IPS-11a (cell line): ENCODE measurements at regions not wholly inside any gene's neighbourhood (a gene's known extent, or its start where the extent isn't known, plus 50 kb on each side); places are given as distances from the start of the nearest gene placed in this dataset.

Experiments used
- H3K4me3 ChIP-seq: one replicate; pipeline ENCODE4 v1.5.1; 2013; ENCODE audit warnings: low read depth, low read length, control low read depth

DNA sequence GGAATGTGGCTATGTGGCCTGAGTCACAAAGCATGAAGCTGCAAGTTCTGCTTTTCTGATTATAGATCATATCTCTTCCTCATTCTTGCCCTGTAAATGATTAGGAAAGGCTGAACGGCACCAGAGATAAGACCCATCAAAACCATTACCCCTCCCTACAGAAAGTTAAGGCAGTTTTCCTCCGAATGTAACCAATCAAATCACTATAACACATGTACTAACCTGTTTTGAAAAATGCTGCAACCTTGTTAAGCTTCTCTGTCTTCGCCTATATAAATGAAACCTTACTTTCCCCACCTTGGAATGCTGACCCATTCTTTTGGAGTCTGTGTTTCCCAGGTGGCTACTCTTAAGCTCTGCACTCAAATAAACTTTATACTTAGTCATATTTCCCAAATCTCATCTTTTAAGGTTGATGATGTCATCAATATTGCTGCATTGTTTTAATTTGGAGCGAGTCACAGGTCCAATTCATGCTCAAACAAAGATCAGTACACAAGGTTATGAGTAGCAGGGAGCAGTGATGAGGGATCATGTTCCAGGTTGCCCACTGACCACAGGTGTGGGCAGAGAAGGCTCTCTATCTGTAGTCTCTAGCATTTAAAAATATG is 662.3 kb downstream of the IRS1 start:
- no peak overlapping the region for H3K4me3 ChIP-seq

DNA sequence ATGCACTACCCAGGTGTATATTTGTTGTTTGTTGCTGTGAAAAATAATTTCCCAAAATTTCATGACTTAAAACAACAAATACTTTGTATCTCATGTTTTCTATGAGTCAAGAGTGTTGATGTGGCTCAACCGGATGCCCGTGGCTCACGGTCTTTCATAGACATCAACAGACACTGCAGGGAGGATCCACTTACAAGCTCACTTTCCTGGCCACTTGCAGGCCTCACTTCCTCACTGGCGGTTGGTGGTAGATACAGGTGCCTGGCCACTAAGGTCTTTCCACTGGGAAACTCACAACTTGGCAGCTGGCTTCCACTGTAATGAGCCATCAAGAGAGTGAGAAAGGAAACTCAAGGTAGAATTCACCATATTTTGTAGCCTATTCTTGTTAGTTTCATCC is 662.9 kb downstream of the IRS1 start:
- no peak overlapping the region for H3K4me3 ChIP-seq

DNA sequence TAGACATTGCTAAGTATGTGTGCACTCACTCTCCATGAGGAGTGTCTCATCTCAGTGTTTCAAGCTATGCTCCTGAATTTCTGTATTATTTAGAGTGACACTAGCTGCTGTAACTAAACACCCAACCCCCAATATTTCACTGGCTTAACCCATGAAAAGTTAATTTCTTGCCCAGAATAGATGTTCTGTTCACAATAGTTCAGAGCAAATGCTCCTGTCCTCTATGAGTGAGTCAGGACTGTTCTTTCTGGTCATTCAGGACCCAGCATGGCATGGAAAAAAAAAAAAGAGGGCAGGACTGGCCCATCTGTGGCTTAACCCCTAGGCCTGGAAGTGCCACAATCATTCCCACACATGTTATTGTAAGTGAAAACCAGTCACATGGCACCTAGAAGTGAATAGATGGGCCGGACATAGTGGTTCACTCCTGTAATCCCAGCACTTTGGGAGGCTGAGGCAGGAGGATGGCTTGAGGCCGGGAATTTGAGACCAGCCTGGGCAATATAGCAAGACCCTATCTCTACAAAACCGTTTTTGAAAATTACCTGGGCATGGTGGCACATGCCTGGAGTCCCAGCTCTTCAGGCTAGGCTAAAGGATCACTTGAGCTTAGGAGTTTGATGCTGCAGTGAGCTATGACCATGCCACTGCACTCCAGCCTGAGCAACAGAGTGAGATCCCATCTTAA is 663.6 kb downstream of the IRS1 start:
- H3K4me3 ChIP-seq = no peak overlapping the region

DNA sequence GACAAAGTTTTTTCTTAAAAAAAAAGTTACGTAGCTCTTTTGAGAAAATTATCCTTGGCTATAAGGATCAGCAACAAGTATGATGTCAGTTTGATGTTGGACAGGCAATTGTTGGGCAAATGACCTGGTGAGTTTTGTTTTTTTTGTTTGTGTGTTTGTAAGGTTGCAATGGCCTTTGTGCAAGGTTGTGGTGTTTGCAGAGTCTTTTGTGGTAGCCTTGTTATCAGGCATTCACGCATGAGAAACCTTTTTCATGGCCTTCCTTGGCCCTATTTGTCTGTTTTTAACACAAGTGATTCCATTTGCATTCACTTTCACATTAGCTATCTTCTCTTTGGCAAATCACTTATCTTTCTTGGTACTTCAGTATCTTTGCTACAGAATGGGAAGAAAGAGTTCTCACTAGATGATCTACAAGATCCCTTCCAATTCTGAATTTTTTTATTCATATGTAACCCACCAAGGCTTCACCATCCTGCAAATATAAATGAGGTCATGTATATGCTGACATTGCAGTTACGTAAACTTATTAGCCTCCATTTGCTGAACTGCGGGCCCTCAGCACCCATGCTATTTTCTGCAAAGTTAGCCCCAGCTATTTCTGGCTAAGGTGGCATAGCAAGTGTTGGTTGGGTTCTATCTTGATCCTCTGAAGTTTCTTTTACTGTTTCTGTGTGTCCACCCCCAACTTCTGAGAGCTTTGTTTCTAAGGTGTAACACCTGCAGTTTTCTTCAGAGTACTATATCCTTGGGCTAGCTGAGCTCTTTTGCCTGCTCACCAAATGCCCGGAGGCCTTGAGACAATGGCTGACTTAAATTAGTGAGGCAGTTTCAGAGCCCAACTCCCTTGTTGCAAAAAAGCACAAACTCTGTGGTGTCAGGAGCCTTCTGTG is 667.1 kb downstream of the IRS1 start:
- no peak overlapping the region for H3K4me3 ChIP-seq

DNA sequence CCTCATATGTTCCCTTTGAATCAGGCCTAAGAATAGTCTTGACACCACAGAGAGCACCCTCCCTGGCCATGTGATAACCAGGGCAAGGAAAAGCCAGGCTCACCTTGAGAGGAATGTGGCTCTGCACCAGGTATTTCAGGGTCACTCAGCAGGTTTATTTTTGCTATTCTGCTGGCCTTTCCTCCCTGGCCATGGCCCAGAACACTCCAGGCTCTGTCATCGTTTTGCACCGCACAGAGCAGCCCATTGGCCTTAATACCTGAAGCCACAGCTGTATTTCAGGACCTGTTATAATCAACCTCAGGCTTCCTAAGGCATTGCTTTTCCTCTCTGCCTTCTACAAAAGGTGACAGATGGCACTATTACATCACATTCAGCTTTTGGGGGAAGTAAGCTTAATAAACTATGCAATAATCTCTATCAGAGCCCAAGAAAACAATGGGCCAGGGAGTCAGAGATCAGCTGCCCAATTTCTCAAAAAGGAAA is 668.3 kb downstream of the IRS1 start:
- H3K4me3 ChIP-seq = no peak overlapping the region

DNA sequence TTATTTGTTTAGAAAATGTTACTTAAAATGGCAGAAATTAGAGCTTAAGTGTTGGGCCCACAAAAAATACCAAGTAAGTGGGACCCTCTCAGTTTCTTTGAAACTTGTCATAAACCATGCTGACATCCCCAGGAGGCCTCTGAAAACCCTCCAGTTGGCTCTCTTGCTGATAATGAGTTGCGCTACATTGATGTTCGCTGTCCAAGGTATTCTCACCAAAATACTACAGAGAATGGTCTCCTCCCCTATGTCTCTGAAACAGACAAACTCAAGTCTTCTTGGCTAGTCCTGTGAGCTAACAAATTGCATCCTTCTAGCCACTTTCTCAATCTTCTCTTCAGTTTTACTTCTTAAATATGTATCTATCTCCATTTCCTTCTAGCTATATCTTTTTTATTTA is 669.4 kb downstream of the IRS1 start:
- H3K4me3 ChIP-seq = no peak overlapping the region

DNA sequence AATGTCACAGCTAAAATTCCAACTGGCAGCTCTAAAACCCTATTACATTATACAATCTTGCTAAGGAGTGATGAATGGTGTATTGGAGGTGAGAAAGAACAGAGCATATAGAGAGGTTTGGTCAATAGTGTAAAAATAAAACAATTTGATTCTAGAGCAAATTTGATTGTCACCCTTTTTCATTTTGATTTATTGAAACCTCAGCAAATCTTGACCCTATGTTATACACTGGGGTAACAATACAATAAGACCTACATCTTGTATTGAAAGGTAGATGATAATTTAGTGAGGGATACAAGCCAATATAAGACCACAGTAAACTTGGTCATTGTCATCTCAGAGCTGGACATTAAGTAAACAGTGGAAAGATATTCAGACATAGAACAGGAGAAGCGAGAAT is 671.9 kb downstream of the IRS1 start:
- no peak overlapping the region for H3K4me3 ChIP-seq

DNA sequence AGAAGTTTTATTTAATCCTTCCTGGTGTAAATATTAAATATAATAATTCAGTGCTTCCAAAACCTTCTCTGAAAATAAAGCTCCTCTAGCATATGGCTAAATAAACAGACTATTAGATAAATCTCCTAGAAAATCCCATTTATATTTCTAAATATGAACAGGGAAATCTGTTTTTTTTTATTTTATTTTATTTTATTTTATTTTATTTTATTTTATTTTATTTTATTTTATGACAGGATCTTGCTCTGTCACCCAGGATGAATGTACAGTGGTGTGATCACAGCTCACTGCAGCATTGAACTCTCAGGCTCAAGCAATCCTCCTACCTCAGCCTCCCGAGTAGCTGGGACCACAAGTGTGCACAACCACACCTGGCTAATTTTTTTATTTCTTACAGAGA is 673.5 kb downstream of the IRS1 start:
- H3K4me3 ChIP-seq = no peak overlapping the region

DNA sequence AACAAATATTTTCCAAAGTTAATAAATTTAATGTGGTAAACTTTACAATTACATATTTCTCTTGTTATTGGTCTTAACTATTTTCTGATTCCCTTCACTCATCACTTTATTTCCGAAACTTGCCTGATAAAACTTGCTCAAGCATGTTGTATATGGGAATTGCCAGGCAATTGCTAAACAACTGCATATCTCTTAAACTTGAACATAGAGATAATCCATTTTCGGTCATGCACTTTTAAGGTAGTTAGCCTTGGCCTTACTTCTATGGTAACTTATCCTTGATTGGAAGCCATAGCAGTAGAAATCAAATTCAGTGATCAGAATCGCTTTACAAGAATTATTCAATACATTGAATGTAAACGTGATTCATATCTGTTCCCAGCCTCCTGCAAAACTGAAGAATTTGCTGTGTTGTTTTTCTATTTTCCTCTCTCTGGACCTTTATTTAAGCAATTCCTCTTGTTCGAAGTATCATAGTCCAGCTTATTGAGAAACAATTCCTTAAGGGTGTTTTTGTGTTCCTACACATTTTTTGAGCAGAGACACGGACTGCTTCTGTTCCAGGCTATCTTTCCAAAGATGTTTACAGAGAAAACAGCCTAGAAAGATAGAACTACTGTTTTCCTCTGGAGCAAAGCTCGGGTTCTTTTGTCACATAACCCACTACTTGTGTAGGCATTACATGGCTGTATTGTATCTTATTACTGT is 674.3 kb downstream of the IRS1 start:
- no peak overlapping the region for H3K4me3 ChIP-seq

DNA sequence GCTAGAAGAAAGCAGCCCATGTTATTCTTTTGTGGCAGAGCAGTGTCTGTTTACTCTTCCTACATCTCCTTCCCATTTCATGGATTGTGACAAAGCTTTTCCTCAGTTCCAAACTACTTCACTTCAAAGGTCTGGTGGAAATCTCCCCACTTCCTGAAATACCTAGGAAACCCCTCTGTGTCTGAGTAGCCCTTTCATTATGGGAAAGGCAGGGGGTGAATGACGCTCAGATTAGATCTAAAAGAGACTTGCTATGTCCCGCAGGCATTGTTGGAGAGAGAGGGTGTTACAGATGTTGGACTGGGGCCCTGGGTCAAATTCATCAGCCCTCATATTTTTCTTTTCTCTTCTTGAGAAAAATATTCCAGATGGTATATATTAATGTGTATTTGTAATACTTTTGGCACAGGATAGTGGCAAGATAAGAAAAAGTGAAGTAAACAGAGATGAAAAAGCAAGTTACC is 675.0 kb downstream of the IRS1 start:
- no peak overlapping the region for H3K4me3 ChIP-seq

DNA sequence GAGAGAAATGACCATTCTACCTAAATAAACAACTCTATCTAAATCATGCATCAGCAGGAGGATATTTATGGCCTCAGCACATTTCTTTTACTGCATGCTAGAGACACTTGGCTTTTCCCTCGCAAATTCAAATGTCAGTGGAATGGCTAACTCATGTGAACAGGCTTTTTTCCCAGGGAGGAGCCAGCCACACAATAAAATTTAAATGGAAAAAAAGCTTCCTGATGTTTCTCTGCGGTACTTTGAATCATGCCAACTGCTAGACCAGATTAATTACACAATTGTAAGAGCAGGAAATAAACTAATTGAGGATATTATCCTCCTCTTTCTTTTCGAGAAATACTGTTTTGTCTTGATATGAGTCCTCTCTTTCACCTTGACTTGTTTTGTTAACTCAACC is 676.3 kb downstream of the IRS1 start:
- H3K4me3 ChIP-seq = no peak overlapping the region

DNA sequence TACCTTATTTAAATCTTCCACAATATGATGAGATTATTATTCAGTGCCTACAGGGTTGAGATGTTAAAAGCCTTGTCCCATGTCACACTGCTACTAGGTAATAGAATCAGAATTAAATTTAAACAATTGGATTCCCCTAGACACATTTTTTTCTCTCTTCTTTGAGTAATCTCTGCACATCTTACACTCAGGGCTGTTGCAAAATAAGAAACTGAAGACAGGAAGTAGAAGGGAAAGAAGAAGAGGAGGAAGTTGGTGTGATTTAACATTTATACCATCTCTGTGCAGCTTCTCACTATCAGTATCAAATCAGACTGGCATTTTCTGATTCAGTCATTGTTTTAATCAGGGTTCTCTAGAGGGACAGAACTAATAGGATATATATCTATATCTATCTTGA is 677.6 kb downstream of the IRS1 start:
- no peak overlapping the region for H3K4me3 ChIP-seq

DNA sequence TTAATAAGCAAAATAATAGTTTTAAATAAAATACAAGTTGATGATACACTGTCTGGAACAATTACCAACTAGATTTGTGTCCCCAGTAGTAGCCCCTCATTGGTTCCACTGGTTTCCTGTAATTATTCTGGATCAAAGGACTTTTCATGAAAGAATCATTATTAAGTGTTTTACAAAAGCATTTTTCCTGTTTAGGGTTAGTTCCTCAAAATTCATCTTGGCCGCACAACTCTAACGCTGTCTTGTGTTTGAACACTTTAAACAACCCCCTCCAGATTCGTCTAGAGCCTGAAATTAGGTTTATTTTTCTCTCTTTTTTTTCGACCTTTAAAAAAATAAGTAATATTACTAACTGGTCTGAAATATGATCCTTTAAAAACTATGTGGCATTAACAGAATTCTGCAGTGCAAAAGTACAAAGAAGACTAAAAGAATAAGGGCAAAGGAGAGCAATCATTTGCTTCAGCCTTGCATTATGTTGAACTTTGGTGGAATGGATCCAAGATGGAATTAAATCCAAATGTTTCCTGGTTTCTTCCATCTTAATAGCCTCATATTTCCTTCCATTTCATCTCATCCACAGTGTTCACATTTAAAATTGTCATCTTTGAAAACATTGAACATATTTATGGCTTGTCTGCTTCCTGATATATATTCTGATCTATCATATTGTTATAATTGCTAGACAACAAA is 678.4 kb downstream of the IRS1 start:
- H3K4me3 ChIP-seq = no peak overlapping the region

DNA sequence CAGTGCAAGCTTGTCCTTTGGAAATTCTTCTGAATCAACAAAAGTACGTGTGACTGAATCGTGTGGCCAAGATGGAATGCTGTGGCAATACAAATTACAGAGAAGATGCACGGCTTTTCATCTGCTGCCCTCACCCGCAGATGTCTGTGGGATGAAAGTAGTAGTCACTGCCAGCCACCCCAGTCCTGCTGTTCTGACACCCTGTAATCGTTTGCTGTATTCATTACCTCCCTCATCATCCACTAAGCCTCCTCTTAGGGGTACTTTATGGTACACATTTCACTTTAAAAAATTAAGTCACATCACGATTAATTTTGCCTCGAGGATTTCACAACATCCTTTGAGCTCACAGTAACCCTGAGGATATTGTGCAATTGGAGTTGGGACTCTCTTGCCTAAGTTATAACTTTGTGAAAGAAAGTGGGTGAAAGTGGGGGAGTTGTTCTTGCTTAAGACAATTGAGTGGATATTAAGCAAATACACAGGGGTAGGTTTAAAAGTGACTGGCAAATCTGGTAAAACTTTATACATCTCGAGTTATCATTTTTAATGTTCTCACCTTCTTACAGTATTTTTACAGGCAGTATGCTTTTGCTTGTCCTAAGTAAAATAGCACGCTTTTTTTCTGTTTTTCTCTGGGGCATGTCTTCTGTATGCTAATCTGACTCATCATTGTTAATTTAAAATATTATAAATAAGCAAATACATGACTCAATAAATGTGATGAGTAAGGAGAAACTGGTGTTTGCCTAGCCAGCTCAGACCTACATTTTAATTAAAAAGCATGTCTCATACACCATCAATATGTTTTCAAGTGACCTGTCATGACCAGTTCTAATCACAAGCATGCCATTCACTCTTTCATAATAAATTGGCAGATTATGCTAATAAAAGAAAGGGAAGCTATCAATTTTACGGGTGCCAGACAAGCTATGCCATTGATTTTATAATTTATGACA is 680.9 kb downstream of the IRS1 start:
- no peak overlapping the region for H3K4me3 ChIP-seq

DNA sequence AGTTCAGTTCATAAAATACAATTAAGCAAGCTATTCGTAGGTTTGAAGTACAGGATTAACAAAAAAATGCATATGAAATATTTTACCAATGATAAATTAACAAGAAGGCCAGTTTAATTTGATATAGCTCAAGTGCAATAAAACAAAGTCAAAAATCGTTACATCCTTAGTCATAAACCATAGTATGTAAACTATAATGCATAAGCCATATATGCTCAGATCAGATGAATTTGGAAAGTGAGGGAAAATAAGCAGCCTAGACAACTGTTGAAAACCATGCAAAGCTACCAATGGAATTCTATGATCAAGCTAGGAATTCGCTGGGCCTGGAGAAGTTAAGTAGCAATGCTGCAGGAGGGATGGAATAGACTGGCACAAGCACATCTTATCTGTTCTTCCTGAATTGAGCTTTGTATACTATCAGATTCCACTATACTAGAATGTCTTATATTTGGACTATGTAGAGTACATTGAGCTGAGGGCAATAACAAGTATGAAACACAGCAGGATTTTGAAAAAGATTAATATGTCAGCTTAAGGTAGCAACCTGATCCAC is 682.0 kb downstream of the IRS1 start:
- H3K4me3 ChIP-seq = no peak overlapping the region

DNA sequence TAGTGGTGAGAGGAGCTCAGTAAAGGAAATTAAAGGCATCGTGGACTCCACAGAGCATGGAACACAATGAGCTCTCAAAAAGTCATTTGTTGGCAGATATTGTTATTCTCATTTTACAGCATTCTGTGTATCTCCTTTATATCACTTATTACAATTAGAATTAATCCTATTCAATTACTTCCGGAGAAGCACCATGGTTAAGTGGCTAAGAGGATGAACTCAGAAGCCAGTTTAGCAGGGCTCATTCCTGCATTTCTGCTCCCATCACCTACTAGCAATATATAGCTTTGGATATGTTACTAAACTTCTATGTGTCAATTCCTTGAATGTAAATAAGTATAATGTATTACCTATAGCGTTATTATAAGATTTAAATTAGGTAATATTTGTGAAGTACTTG is 683.3 kb downstream of the IRS1 start:
- H3K4me3 ChIP-seq = no peak overlapping the region

DNA sequence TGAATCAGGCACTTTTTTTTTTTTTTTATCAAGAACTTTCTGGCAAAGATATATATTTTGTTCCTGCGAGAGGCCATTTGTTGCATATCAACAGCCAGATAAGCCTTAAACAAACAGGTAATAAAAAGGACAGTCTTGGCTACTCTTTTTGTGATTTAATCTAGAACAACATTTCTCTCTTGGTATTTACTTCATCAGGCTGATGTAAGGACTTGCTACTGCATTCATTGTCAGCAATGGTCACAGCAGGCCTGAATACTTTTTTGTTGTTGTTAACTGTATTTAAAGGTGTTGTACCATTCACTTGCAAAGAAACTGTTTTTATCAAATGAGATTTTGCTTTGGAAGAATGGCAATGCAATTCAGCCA is 683.8 kb downstream of the IRS1 start:
- no peak overlapping the region for H3K4me3 ChIP-seq

DNA sequence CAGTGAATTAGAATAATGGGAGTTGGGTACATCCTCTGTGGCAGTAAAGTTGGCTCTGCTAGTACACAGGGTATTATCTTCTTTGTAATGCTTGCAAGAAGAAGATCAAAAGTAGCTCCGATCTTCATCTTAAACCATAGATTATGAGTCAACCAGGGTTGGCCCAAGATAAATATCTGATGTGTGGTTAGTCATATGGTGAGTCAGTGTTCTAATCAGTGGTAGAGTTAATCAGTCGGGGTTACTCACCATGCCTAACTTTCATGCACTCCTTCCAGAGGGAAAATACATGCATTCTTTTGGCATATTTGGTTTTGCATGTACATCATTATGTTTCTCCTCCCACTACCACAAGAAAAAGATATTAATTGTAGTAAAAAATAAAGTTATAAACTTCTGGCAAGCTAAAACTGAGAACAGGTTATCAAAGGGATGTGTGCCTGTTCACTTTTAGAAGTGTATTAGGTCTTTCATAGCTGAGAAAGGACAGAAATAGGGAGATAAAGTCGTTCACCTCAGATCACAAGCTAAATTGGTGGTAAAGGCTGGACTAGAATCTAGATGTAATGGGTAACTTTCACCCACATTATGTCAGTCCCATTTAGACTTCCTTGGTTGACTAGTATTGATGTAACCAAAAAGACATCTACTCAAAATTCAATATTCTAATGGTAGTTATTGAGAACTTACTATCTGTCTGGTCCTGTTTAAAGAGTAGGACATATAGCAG is 684.4 kb downstream of the IRS1 start:
- no peak overlapping the region for H3K4me3 ChIP-seq

DNA sequence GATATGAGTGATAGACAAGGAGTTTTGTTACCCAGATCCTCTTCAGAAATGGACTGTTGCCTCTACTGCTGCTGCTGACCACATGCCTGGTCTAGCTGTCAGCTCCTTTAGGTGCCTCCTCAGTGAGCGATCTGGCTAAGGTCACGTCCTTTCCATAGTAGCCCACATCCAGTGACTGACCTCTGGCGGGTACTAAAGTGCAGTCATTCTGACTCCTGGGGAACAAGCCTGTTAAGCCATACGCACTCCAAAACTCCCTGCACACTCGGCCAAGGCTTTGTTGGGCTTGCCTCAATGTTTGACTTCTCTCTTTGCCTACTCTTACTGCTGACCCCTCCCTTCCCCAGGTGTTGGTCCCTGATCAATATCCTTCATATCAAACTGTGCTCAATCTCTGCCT is 685.2 kb downstream of the IRS1 start:
- H3K4me3 ChIP-seq = no peak overlapping the region
